Dermis microvascular lymphatic vessel endothelial cell (primary cell): ENCODE measurements at regions not wholly inside any gene's neighbourhood (a gene's known extent, or its start where the extent isn't known, plus 50 kb on each side); places are given as distances from the start of the nearest gene placed in this dataset.
A peak's percentile ranks its signal among the peaks of the same experiment; 100 is the strongest.
"Not testable (repeated sequence)": the region's sequence is repeated elsewhere in the genome, so short reads cannot be mapped to it uniquely, and the experiment has no call there.

Experiments used
- DNase-seq, 2 donors: peaks; one replicate each; pipeline versions ENCODE4 v3.0.0 to v3.0.0-alpha.2; 2010; ENCODE audit warnings: low read depth in 2 of 2

DNA sequence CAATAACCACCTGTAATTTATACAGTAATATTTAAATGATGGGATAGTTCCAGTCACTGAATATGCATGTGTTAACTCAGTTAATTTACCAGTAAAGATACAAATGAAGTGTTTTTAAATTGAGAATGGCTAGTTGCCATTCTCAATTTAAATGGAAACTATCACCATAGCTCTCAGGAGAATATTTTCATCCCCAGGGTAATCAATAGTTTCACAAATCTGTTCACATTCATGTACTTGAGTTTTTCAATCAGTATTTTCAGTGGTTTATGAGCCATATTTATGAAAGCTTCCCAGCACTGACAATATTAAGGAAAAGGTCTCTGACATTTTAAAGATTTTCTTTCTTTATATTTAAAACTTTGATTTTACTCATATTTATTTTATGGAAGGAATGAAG is 439.3 kb downstream of the MAT2B start:
- no peak for DNase-seq

DNA sequence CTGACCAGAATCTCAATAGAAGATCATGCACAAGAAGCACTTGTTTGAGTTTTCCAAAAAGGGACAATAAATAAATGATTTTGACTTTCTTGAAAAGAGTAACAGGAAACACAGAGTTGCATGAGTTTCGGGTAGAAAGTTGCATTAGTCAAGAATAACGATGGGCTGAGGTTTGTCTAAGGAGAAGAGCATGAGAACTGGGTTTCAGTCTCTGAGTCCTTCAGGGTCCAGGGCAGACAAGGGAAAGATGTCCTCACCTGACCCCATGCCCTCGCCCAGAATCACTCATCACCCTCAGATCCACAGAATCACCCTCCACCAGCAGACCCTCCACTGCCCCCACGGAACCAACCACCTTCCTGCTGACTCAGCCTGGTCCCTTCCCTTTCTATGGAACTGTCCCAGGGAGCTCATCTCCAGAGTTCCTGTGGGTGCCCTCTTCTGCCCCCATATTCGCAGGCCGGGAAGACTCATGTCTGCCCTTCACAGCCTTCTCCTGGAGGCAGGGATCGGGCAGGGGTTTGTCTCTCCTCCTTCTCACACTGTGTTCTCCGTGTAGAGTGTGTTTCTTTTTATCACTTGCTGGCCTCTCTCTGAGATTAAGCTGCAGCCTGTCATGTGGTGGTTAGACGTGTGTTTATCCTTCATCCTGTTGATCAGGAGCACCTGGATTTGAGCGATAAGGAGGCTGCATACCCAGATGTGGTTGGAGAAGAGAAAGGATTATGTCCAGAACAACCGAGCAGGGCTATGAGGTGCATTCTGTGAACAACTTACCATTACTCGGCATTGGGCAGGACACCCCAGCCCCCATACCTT is 442.6 kb downstream of the MAT2B start:
- DNase-seq, result no peak

DNA sequence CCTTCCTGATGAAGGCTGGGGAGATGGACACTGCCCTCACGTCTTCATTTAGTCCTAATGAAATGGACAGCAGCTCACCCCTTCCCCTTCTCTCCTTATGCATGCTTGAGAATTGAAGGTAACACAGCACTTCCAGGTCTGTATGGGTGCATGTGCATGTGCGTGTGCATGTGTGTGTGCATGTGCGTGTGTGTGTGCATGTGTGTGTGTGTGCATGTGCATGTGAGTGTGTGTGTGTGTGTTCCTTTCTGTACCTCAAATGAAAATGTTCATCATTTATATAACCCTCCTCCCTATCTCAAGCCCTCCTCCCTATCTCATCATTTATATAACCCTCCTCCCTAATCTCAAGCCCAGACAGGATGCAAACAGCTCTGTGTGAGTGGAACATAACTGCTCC is 444.8 kb downstream of the MAT2B start:
- no peak for DNase-seq

DNA sequence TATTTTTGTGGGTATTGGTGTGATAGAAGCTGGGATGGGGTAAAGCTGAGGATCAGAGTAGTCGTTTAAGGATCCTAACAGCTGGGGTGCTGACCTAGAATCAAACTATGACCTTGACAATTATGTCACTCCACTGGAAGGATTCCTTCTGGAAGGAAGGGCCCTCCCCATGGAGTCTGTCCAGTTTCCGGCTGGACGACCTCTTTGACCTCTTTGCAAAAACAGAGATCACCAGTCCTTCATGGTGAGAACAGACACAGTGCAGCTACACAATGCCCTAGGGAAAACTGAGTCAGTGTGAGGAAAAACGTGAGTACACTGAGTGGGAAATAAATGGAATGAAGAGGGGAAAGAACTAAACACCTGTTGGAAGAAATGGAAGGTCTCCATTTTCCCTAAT is 445.6 kb downstream of the MAT2B start:
- peak in 1 of 2 donors; percentile 10 for DNase-seq

DNA sequence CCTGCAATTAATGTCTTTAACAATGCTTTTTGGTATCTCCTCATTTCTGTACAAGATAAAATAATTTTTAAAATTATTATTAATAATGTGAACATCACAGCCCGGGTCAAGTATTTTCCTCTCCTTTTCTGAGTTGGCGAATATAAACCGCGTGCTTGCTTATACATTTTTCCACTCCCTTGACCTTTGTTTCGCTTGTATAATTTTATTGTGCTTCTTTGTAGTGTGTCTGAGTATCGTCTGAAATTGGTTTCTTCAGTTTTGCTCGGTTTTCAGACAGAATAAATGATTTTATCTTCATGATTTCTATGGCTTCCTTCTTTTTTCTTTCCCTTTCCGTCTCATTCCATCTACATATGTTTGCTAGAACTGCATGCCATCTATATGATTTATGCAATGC is 448.5 kb downstream of the MAT2B start:
- no peak for DNase-seq

DNA sequence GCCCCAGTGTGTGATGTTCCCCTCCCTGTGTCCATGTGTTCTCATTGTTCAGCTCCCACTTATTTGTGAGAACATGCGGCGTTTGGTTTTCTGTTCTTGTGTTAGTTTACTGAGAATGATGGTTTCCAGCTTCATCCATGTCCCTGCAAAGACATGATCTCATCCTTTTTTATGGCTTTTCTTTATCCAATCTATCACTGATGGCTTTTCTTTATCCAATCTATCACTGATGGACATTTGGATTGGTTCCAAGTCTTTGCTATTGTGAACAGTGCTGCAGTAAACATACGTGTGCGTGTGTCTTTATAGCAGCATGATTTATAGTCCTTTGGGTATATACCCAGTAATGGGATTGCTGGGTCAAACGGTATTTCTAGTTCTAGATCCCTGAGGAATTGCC is 455.8 kb downstream of the MAT2B start:
- DNase-seq, result not testable (repeated sequence)

DNA sequence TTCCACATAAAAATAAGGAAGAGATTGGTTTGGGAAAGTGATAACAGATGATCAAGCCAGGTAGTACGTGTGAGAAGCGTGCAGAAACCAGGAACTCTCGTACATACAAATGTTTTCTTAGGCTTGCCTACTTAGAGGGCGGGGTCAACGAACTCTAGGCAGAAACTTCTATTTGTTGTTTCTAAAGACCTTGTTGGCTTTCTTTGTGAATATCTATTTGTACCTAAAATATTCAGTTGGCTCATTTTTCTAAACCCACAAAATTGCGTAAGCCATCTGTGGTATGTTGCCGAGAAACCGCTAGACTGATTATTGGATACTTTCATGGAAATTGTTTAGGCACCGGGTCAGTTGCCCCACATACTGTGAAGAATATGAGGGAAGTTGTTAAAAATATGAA is 458.5 kb downstream of the MAT2B start:
- DNase-seq, result no peak

DNA sequence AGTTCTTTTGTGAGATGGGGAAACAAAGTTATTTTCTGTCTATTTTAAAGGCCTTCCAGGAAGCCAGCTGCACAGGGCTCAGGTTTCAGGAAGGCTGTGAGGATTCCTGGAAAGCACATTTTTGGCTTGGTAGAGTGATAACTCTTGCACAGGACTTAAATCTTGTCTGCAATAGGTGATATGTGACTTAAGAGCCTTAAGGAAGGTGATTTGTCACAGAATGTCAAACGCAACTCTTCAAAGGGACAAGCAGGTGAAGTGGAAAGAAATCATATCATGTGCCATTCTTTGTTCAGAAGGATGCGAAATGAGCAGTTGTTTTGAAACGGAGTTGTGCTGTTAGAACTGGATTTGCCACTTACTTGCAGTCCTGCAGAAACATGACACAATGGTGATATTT is 459.3 kb downstream of the MAT2B start:
- peak in 1 of 2 donors; percentile 71 for DNase-seq

DNA sequence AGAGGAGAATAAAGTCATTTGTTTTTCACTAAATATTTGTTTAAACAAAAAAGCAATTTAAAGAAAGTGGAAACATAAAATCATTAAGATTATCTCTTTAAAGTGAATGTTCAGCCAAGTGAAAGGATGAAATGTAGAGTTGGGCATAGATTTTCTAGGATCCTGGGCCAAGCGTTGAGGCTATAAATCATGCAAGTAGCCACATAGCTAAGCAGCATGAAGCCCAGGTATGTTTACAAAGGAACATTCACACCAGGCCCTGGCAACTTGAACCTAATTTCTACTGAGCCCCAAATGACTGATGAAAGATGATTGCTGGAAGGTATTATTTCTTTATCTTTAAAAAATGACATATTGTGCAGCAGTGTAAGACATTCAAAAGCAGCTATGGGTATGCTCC is 461.8 kb downstream of the MAT2B start:
- DNase-seq, result no peak

DNA sequence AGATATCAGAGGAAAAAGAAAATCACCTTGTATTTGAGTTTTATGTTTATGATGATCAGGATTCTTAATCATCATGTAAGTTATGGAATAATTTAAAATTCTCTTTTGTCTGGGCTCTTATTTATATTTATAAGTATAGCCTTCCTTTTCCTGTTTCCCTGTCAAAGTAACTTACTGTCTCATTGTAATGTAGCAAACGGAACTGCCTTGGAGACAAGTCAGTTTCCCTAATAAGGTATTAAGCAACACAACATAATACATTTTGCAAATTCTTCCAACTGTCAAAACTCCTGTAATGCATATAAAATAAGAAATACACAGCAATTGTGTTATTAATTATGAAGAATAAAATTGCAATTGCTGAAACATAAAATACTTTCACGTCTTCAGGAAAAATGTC is 463.2 kb downstream of the MAT2B start:
- DNase-seq, result peak in 1 of 2 donors; percentile 11

DNA sequence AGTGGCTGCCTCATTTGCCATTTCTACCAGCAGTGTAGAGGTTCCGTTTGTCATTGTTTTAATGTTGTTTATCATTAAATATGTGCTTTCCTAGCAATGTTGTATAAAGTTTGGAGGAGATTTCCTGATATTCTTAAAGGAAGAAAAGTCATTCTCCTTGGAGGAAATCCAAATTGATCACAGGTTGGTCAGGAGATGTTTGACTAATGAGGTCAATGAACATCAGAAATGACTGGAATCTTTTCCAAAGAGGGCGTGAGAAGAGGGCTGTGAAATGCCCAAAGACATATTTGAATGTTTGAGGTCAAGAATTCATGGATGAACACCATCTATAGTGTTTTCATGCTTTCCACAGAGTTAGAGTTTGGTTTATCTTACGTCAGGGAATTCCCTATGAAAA is 471.3 kb downstream of the MAT2B start:
- peak in 1 of 2 donors; percentile 72 for DNase-seq

DNA sequence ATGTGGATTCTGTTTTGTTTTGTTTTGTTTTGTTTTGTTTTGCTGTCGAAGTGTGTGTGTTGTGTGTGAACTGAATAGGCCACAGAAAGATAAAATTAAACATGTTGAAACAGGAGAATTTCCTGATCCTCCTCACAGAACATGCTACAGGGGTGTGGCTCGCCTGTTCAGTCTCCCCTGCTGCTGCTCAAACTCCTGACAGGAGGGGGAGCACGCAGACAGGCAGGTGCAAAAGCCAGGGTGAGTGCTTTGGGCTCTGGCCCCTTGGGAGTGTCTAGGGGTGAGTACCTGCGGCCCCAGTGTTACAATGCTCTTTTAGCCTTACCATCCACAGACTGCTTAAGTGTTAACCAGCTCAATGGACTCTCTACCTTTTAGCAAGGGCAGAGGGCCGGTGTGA is 473.5 kb downstream of the MAT2B start:
- no peak for DNase-seq

DNA sequence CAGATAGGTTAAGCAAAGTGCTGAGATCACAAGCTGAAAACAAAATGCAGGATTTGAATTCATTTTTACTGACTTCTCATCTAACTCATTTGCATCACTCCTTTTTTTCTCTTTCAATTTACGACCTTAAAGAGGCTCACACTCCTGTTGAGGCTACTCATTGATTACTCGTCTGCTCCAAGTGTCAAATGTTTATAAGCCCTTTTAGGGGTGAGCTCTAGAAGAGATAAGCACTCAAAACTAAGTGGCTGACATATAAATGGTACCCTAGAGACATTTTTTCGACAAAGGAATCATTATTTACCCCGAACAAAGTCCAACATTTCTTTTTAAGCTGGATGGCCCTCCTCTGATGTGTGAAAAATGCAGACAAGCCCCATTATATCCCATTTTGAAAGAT is 483.1 kb downstream of the MAT2B start:
- DNase-seq, result no peak

DNA sequence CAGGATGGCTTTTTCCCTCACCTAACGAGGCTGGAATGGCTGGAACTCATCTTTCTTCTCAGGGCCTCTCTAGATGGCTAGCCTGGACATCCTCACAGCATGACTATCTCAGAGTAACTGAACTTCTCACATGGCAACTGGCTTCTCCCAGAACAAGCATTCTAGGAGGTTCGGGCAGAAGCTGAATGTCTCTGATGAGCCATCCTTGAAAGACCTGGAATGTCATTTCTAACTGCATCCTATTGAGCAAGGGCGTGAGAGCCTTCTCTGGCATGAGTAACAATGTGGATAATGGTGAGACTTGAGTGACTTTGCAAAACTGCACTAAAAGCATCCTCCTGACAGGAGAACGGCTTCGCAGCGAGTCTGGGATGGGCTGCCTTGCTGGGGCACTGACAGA is 487.7 kb downstream of the MAT2B start:
- DNase-seq, result no peak

DNA sequence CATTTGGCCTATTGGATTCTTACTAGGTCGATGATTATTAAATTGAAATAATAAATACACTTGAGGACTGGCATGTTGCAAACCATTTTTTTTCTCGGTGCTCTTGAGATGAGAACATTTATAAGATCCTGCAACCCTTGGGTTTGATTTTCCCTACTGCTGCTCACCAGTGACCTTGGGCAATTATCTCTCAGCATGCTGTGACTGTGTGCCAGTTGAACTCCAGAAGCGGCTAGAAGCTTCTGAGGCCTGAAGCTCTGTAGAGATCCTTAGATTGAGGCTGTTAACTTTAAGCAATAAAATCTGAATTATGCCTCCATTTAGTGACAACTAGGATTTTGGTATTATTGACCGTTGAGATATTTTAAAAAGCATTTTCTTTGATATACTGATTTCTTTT is 489.8 kb downstream of the MAT2B start:
- DNase-seq, result no peak

DNA sequence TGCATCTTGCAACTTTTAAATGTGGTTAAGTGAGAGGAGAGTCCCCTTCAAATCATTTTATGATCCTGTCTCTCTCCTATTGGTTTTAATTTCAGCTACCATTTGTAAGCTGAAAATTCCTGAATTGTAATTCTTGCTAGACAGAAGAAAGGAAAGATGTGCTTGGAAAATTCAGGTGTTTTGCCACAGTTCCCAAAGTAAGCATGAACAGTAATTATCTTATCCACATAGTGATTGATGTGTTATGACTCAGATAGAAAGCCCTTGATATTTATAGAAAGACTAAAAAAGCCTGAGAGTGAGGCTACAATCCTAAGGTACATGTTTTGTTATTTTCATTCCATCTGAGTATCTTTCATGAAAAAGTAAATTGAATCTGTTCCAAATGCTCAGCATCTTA is 492.5 kb downstream of the MAT2B start:
- no peak for DNase-seq

DNA sequence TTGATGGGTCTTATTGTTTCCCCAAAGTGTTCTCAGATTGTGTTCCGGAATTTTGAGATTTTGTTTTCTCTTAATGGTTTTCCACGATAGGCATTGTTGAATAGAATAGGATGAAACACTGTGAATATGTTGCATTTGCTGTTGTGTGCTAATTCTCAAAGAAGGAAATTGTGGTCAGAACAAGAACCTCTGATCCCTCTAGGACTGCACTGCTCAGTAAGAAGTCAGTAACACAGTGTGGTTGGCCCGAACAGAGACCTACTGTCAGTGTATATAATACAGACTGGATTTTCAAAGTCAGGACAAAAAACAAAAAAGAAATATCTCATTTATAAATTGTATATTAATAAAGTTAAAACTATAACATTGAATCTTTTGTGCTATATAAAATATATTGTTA is 494.8 kb downstream of the MAT2B start:
- no peak for DNase-seq

DNA sequence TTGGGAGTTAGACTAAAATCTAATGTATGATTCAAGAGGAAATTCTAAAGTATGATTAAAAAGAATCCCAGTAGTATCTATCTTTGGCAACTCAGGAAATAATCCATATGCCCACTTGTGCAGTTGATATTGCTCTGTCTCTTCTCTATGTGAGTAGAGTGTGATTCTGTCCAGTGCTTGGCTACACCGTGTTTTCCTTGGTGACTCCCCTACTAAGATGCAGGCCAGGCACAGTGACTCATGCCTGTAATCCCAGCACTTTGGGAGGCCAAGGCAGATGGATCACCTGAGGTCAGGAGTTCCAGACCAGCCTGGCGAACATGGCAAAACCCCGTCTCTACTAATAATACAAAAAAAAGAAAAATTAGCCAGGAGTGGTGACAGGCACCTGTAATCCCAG is 495.4 kb downstream of the MAT2B start:
- DNase-seq, result no peak

DNA sequence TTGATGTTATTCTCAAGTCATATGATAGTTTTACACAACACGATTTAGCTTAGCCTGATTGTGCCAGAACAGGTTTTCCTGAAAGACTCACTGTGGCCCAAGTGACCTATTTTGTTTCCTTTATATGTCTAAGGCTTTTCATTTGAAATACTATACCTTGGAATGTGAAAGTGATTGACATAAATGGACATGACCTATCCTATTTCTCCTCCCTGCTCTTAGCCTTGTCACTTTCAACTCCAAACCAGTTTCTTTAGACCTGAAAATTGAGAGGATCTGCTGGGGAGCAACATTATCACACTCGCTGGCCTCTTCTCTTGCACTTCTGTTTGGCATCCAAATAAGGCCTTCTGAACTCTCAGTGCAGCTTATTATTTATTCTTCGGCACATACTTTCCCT is 496.8 kb downstream of the MAT2B start:
- DNase-seq, result peak in 1 of 2 donors; percentile 64

DNA sequence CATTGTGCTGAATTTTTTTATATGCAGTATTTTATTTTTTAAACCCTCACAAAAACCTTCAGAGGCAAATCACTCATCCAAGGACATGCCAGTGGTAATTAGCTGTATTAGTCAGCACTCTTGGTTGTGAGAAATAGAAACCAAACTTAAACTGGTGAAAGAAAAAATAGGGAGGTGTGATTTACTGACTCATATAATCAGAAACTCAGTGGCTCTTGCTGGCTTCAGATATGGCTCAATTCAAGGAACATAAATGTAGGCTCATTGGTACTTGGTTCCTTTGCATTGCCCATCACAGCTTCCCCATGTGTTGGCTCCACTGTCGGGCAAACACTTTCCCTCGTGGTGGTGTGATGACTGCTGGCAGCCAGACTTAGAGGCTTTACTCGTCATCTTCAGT is 497.2 kb downstream of the MAT2B start:
- DNase-seq, result peak in 1 of 2 donors; percentile 2

DNA sequence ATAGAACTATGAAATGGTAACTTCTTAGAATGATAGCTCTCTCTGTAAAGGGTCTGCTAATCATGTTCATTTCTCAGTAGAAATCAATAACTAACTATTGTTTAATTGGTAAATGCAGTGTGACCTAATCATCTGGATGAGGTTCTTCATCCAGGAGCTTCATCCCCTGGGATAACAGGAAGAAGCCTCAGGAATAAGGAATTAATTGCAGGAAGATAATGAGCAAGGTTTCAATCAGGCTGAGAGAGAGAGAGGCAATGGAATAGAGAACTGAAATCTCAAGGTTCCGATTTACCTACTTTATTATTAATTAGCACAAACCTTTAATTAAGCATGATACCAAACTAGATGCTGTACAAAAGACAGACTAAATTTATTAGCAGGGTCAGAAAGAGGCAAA is 499.7 kb downstream of the MAT2B start:
- DNase-seq, result no peak

DNA sequence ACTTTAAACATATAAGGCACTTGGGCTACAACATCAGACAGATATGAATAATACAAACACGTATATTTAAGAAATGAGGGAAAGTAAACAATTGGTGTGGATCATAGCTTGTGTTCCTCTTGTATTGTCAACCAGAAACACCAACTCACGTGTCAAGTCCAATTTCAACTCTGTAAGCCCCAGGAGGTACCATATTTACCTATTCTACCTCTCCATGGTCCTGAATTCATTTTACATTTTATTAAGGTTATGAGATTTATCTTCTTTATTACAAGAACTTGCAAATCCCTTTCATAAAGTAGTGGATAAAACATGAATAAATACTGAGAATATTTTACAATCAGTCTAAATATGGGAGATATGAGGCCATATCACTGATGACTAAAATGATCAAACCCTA is 501.6 kb downstream of the MAT2B start:
- DNase-seq, result no peak

DNA sequence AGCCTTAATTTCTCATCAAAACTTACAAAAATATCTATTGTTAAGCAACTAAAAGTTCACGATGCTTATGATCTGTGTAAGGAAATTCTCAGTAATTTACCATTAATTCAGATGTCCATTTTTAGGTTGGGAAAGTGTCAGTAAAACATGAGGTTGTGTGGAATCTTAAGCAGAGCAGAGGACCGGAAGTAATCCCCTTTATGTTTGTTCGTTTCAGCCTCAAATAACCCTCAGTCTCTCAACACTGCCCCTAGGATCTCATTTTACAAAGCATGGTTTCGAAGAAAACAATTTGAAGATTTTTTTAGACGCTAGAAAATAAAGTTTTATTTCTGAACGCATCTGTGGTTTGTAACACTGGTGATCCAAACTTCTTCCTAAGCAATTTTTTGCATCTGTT is 504.2 kb downstream of the MAT2B start:
- no peak for DNase-seq

DNA sequence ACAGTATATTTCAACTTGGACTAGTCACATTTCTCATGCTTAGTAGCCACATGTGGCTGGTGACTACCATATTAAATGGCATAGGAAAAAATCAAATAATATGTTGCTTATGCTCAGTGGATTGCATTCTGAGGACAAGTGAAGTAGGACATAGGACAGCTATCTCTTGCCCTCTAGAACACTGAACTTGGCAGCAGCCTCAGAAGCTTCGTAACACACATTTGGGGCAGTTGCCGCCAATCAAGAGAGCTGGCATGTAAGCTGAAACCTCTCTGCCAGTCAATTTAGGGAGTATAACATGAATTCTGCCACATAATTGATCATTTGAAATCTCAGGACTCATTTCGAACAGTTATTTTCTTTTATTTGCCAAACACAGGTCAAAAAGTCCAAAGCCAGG is 505.5 kb downstream of the MAT2B start:
- no peak for DNase-seq
